ENCODE measurements at regions not wholly inside any gene's neighbourhood (a gene's known extent, or its start where the extent isn't known, plus 50 kb on each side); places are given as distances from the start of the nearest gene placed in this dataset.

- TF ChIP-seq ZBED4 (CRISPR knock-in tag; IDR thresholded peaks at IDR 0.05; ENCODE audit: borderline replicate concordance), result peak; percentile 59; the same call in 1 of the 2 replicates
- TF ChIP-seq HDAC6 (IDR thresholded peaks at IDR 0.05; ENCODE audit: low read depth, low read length), result no peak
- no peak for TF ChIP-seq ZFP36L2 (CRISPR knock-in tag; IDR thresholded peaks at IDR 0.05)
- TF ChIP-seq ZNF382 (CRISPR knock-in tag; IDR thresholded peaks at IDR 0.05; ENCODE audit: borderline replicate concordance), result no peak
- TF ChIP-seq HDAC2 (CRISPR knock-in tag; IDR thresholded peaks at IDR 0.05), result peak; percentile 97
- TF ChIP-seq ZNF740 (CRISPR knock-in tag; IDR thresholded peaks at IDR 0.05), result no peak
- no peak for TF ChIP-seq SIN3A (IDR thresholded peaks at IDR 0.05; ENCODE audit: borderline replicate concordance, low read depth, low read length)
- no peak for TF ChIP-seq ZNF784 (CRISPR knock-in tag; IDR thresholded peaks at IDR 0.05; ENCODE audit: borderline replicate concordance)
- peak; percentile 99 for TF ChIP-seq TCF7 (IDR thresholded peaks at IDR 0.05; ENCODE audit: low read depth)
- no peak for TF ChIP-seq ZBTB2 (CRISPR knock-in tag; IDR thresholded peaks at IDR 0.05; ENCODE audit: low read depth)
- peak; percentile 93 for TF ChIP-seq ZNF280D (CRISPR knock-in tag; IDR thresholded peaks at IDR 0.05)
- peak; percentile 99 for TF ChIP-seq JUNB (CRISPR knock-in tag; IDR thresholded peaks at IDR 0.05; ENCODE audit: borderline replicate concordance)
- no peak for TF ChIP-seq TAF1 (CRISPR knock-in tag; IDR thresholded peaks at IDR 0.05)
- TF ChIP-seq ZNF251 (CRISPR knock-in tag; IDR thresholded peaks at IDR 0.05), result no peak
- no peak for TF ChIP-seq ZNF484 (CRISPR knock-in tag; IDR thresholded peaks at IDR 0.05; ENCODE audit: borderline replicate concordance, low read depth)
- TF ChIP-seq STAT5B (CRISPR knock-in tag; IDR thresholded peaks at IDR 0.05), result no peak
These were observed 214.1 kb upstream of the USP24 start (continued) for GRCh38 chr1:55428944-55429931.
